ENCODE measurements at regions not wholly inside any gene's neighbourhood (a gene's known extent, or its start where the extent isn't known, plus 50 kb on each side); places are given as distances from the start of the nearest gene placed in this dataset.
"Not testable (repeated sequence)": the region's sequence is repeated elsewhere in the genome, so short reads cannot be mapped to it uniquely, and the experiment has no call there.

DNA sequence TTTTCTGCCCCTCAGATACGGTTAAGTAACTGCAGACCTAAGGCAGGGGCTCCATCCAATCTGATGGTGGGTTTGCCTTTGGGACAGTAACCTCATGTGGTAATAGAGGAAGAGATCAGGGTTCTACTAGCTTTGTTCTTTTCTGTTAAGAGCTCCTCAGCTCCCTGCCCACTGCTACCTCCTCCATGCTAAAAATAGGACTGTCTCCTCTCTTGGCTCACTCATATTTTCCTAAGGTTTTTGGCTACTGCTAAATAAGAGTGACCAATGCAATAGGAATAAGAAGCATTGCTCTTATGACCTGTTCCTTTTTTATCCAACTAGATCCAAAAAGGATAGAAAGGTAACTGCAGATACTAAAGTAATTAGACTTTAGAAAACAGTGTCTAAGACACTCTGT is 99.6 kb downstream of the THSD1 start:
- TF ChIP-seq CTCF, POLR2A (IDR thresholded peaks at IDR 0.05): not testable (repeated sequence)
